Stimulated activated naive CD4-positive, alpha-beta T cell (primary cell): ENCODE measurements at regions not wholly inside any gene's neighbourhood (a gene's known extent, or its start where the extent isn't known, plus 50 kb on each side); places are given as distances from the start of the nearest gene placed in this dataset.
A peak's percentile ranks its signal among the peaks of the same experiment; 100 is the strongest.
"Not testable (repeated sequence)": the region's sequence is repeated elsewhere in the genome, so short reads cannot be mapped to it uniquely, and the experiment has no call there.

Experiments
- DNase-seq, 6 experiments: peaks; one replicate each; lab custom pipeline; 2025; lab: John Stamatoyannopoulos, UW

- no peak for DNase-seq
Observed at GRCh38 chr20:50328996-50329898, 138.6 kb downstream of the CEBPB start.

- no peak for DNase-seq
Observed at GRCh38 chr20:50329981-50330503, 139.4 kb downstream of the CEBPB start.

- no peak for DNase-seq
Observed at GRCh38 chr20:50330504-50331313, 140.1 kb downstream of the CEBPB start.

GRCh38 chr20:50331469-50332363 is 141.1 kb downstream of the CEBPB start:
- no peak for DNase-seq

GRCh38 chr20:50332491-50332980 is 141.9 kb downstream of the CEBPB start:
- DNase-seq = no peak

GRCh38 chr20:50333131-50333670 is 142.6 kb downstream of the CEBPB start:
- no peak for DNase-seq

GRCh38 chr20:50333812-50334211 is 143.2 kb downstream of the CEBPB start:
- no peak for DNase-seq

- DNase-seq = not testable (repeated sequence)
Observed at GRCh38 chr20:50334512-50334911, 143.9 kb downstream of the CEBPB start.

GRCh38 chr20:50335105-50335504 is 144.5 kb downstream of the CEBPB start:
- DNase-seq = no peak

GRCh38 chr20:50335866-50336265 is 145.2 kb downstream of the CEBPB start:
- no peak for DNase-seq

- DNase-seq = no peak
Observed at GRCh38 chr20:50336661-50337060, 146.0 kb downstream of the CEBPB start.

- no peak for DNase-seq
Observed at GRCh38 chr20:50337521-50338466, 147.2 kb downstream of the CEBPB start.

- peak in 1 of 6 experiments; percentile 18 for DNase-seq
Observed at GRCh38 chr20:50338479-50339391, 148.1 kb downstream of the CEBPB start.

- no peak for DNase-seq
Observed at GRCh38 chr20:50339466-50339901, 148.9 kb downstream of the CEBPB start.

GRCh38 chr20:50340541-50340940 is 149.9 kb downstream of the CEBPB start:
- DNase-seq = no peak

GRCh38 chr20:50341050-50341449 is 150.4 kb downstream of the CEBPB start:
- DNase-seq = no peak

- DNase-seq = no peak
Observed at GRCh38 chr20:50341880-50342637, 151.4 kb downstream of the CEBPB start.

- DNase-seq = no peak
Observed at GRCh38 chr20:50342638-50343102, 152.0 kb downstream of the CEBPB start.
